ENCODE measurements at regions not wholly inside any gene's neighbourhood (a gene's known extent, or its start where the extent isn't known, plus 50 kb on each side); places are given as distances from the start of the nearest gene placed in this dataset.

GRCh38 chr5:56467176-56467717 is 234.1 kb upstream of the ANKRD55 start:
- H3K4me1 ChIP-seq (ENCODE audit: control insufficient read depth, insufficient read depth, low read length, unreplicated experiment) = no peaks in the 10 kb centered on the region
- peaks cover 21% of the 10 kb centered on the region for H3K27me3 ChIP-seq (ENCODE audit: insufficient read depth, low read length)
- no peaks in the 10 kb centered on the region for H3K36me3 ChIP-seq (ENCODE audit: insufficient read depth, low read length)
- H3K27ac ChIP-seq (ENCODE audit: low read depth, low read length) = no peak overlapping the region
- H3K4me3 ChIP-seq (ENCODE audit: low read depth, low read length) = no peak overlapping the region
- H3K79me2 ChIP-seq (ENCODE audit: control insufficient read depth, insufficient read depth, low read length, unreplicated experiment) = no peaks in the 10 kb centered on the region
- H2AFZ ChIP-seq (ENCODE audit: low read length, unreplicated experiment) = no peak overlapping the region

GRCh38 chr5:56466136-56466816 is 233.1 kb upstream of the ANKRD55 start:
- H3K4me3 ChIP-seq (ENCODE audit: low read depth, low read length) = no peak overlapping the region
- no peaks in the 10 kb centered on the region for H3K36me3 ChIP-seq (ENCODE audit: insufficient read depth, low read length)
- H3K27me3 ChIP-seq (ENCODE audit: insufficient read depth, low read length) = peaks cover 21% of the 10 kb centered on the region
- no peak overlapping the region for H3K27ac ChIP-seq (ENCODE audit: low read depth, low read length)
- H3K4me1 ChIP-seq (ENCODE audit: control insufficient read depth, insufficient read depth, low read length, unreplicated experiment) = no peaks in the 10 kb centered on the region
- no peaks in the 10 kb centered on the region for H3K79me2 ChIP-seq (ENCODE audit: control insufficient read depth, insufficient read depth, low read length, unreplicated experiment)
- no peak overlapping the region for H2AFZ ChIP-seq (ENCODE audit: low read length, unreplicated experiment)

GRCh38 chr5:56465769-56466135 is 232.6 kb upstream of the ANKRD55 start:
- Histone ChIP-seq H3K4me3 (ENCODE audit: low read depth, low read length) (no peak overlapping the region), H3K27me3 (ENCODE audit: insufficient read depth, low read length) (peaks cover 21% of the 10 kb centered on the region), H3K36me3 (ENCODE audit: insufficient read depth, low read length) (no peaks in the 10 kb centered on the region), H3K4me1 (ENCODE audit: control insufficient read depth, insufficient read depth, low read length, unreplicated experiment) (no peaks in the 10 kb centered on the region), H3K27ac (ENCODE audit: low read depth, low read length) (no peak overlapping the region), H2AFZ (ENCODE audit: low read length, unreplicated experiment) (no peak overlapping the region), H3K79me2 (ENCODE audit: control insufficient read depth, insufficient read depth, low read length, unreplicated experiment) (no peaks in the 10 kb centered on the region)

GRCh38 chr5:56464935-56465768 is 232.0 kb upstream of the ANKRD55 start:
- H3K36me3 ChIP-seq (ENCODE audit: insufficient read depth, low read length) = no peaks in the 10 kb centered on the region
- no peaks in the 10 kb centered on the region for H3K79me2 ChIP-seq (ENCODE audit: control insufficient read depth, insufficient read depth, low read length, unreplicated experiment)
- no peaks in the 10 kb centered on the region for H3K4me1 ChIP-seq (ENCODE audit: control insufficient read depth, insufficient read depth, low read length, unreplicated experiment)
- no peak overlapping the region for H3K4me3 ChIP-seq (ENCODE audit: low read depth, low read length)
- H3K27ac ChIP-seq (ENCODE audit: low read depth, low read length) = no peak overlapping the region
- H3K27me3 ChIP-seq (ENCODE audit: insufficient read depth, low read length) = peaks cover 20% of the 10 kb centered on the region
- H2AFZ ChIP-seq (ENCODE audit: low read length, unreplicated experiment) = no peak overlapping the region

- no peaks in the 10 kb centered on the region for H3K4me1 ChIP-seq (ENCODE audit: control insufficient read depth, insufficient read depth, low read length, unreplicated experiment)
- no peaks in the 10 kb centered on the region for H3K79me2 ChIP-seq (ENCODE audit: control insufficient read depth, insufficient read depth, low read length, unreplicated experiment)
- H2AFZ ChIP-seq (ENCODE audit: low read length, unreplicated experiment) = no peak overlapping the region
- H3K4me3 ChIP-seq (ENCODE audit: low read depth, low read length) = no peak overlapping the region
- H3K36me3 ChIP-seq (ENCODE audit: insufficient read depth, low read length) = no peaks in the 10 kb centered on the region
- peaks cover 13% of the 10 kb centered on the region for H3K27me3 ChIP-seq (ENCODE audit: insufficient read depth, low read length)
- H3K27ac ChIP-seq (ENCODE audit: low read depth, low read length) = no peak overlapping the region
Observed at GRCh38 chr5:56463944-56464571, 230.9 kb upstream of the ANKRD55 start.

- Histone ChIP-seq H3K79me2 (ENCODE audit: control insufficient read depth, insufficient read depth, low read length, unreplicated experiment) (no peaks in the 10 kb centered on the region), H3K36me3 (ENCODE audit: insufficient read depth, low read length) (no peaks in the 10 kb centered on the region), H3K27ac (ENCODE audit: low read depth, low read length) (no peak overlapping the region), H3K4me3 (ENCODE audit: low read depth, low read length) (no peak overlapping the region), H3K27me3 (ENCODE audit: insufficient read depth, low read length) (no peaks in the 10 kb centered on the region), H3K4me1 (ENCODE audit: control insufficient read depth, insufficient read depth, low read length, unreplicated experiment) (no peaks in the 10 kb centered on the region), H2AFZ (ENCODE audit: low read length, unreplicated experiment) (no peak overlapping the region)
Observed at GRCh38 chr5:56461584-56461983, 228.5 kb upstream of the ANKRD55 start.

- Histone ChIP-seq H3K27ac (ENCODE audit: low read depth, low read length) (no peak overlapping the region), H3K27me3 (ENCODE audit: insufficient read depth, low read length) (no peaks in the 10 kb centered on the region), H3K36me3 (ENCODE audit: insufficient read depth, low read length) (no peaks in the 10 kb centered on the region), H2AFZ (ENCODE audit: low read length, unreplicated experiment) (no peak overlapping the region), H3K79me2 (ENCODE audit: control insufficient read depth, insufficient read depth, low read length, unreplicated experiment) (no peaks in the 10 kb centered on the region), H3K4me3 (ENCODE audit: low read depth, low read length) (no peak overlapping the region), H3K4me1 (ENCODE audit: control insufficient read depth, insufficient read depth, low read length, unreplicated experiment) (no peaks in the 10 kb centered on the region)
Observed at GRCh38 chr5:56460681-56461191, 227.6 kb upstream of the ANKRD55 start.

- Histone ChIP-seq H3K27ac (ENCODE audit: low read depth, low read length) (no peak overlapping the region), H3K79me2 (ENCODE audit: control insufficient read depth, insufficient read depth, low read length, unreplicated experiment) (no peaks in the 10 kb centered on the region), H3K4me3 (ENCODE audit: low read depth, low read length) (no peak overlapping the region), H3K4me1 (ENCODE audit: control insufficient read depth, insufficient read depth, low read length, unreplicated experiment) (no peaks in the 10 kb centered on the region), H2AFZ (ENCODE audit: low read length, unreplicated experiment) (no peak overlapping the region), H3K36me3 (ENCODE audit: insufficient read depth, low read length) (no peaks in the 10 kb centered on the region), H3K27me3 (ENCODE audit: insufficient read depth, low read length) (no peaks in the 10 kb centered on the region)
Observed at GRCh38 chr5:56460195-56460546, 227.0 kb upstream of the ANKRD55 start.

- Histone ChIP-seq H3K79me2 (ENCODE audit: control insufficient read depth, insufficient read depth, low read length, unreplicated experiment) (no peaks in the 10 kb centered on the region), H2AFZ (ENCODE audit: low read length, unreplicated experiment) (no peak overlapping the region), H3K4me3 (ENCODE audit: low read depth, low read length) (no peak overlapping the region), H3K4me1 (ENCODE audit: control insufficient read depth, insufficient read depth, low read length, unreplicated experiment) (no peaks in the 10 kb centered on the region), H3K27ac (ENCODE audit: low read depth, low read length) (no peak overlapping the region), H3K27me3 (ENCODE audit: insufficient read depth, low read length) (no peaks in the 10 kb centered on the region), H3K36me3 (ENCODE audit: insufficient read depth, low read length) (no peaks in the 10 kb centered on the region)
Observed at GRCh38 chr5:56459394-56460194, 226.5 kb upstream of the ANKRD55 start.
